ENCODE measurements at regions not wholly inside any gene's neighbourhood (a gene's known extent, or its start where the extent isn't known, plus 50 kb on each side); places are given as distances from the start of the nearest gene placed in this dataset.

- Histone ChIP-seq H3K4me3 (replicated peaks; ENCODE audit: insufficient read depth, low read length) (no peak overlapping the region), H3K27me3 (ENCODE audit: insufficient read depth, poor library complexity, severe bottlenecking) (no peaks in the 10 kb centered on the region), H3K27ac (replicated peaks) (no peak overlapping the region)
- no peak for DNase-seq (ENCODE audit: low read depth in 1 of 2, low spot score in 1 of 2)
- TF ChIP-seq SPI1 (IDR thresholded peaks at IDR 0.05; ENCODE audit: borderline replicate concordance, low read depth) (no peak), CTCF (IDR thresholded peaks at IDR 0.05; ENCODE audit: insufficient read depth, low read length) (no peak), REST (IDR thresholded peaks at IDR 0.05; ENCODE audit: insufficient replicate concordance, low read depth) (no peak), GABPA (IDR thresholded peaks at IDR 0.05; ENCODE audit: low read depth) (no peak), POLR2AphosphoS5 (IDR thresholded peaks at IDR 0.05; ENCODE audit: low read depth) (no peak)
These were observed 216.4 kb upstream of the NECTIN3 start for GRCh38 chr3:110855207-110855606.

DNA sequence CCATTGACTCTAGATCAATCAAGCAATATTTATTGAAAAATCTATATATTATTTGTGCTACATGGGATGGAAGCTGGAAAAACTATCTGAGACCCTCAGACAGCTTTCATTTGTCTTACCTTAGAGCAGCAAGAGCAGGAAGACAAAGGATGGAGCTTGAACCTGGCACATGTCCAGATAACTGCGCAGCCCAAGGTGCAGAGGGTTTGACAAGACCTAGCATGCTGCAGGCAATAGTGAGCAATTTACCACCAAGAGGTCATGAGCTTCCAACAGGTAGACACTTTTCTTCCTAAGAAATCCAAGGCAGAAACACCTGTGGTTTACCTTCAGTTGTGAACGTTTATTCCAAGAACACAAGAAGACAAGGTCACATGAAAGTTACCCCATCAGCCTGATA, 214.7 kb upstream of the NECTIN3 start:
- Histone ChIP-seq H3K27ac (replicated peaks) (no peak overlapping the region), H3K27me3 (ENCODE audit: insufficient read depth, poor library complexity, severe bottlenecking) (no peaks in the 10 kb centered on the region), H3K4me3 (replicated peaks; ENCODE audit: insufficient read depth, low read length) (no peak overlapping the region)
- TF ChIP-seq GABPA (IDR thresholded peaks at IDR 0.05; ENCODE audit: low read depth) (no peak), SPI1 (IDR thresholded peaks at IDR 0.05; ENCODE audit: borderline replicate concordance, low read depth) (no peak), CTCF (IDR thresholded peaks at IDR 0.05; ENCODE audit: insufficient read depth, low read length) (no peak), REST (IDR thresholded peaks at IDR 0.05; ENCODE audit: insufficient replicate concordance, low read depth) (no peak), POLR2AphosphoS5 (IDR thresholded peaks at IDR 0.05; ENCODE audit: low read depth) (no peak)
- DNase-seq (ENCODE audit: low read depth in 1 of 2, low spot score in 1 of 2): no peak

DNA sequence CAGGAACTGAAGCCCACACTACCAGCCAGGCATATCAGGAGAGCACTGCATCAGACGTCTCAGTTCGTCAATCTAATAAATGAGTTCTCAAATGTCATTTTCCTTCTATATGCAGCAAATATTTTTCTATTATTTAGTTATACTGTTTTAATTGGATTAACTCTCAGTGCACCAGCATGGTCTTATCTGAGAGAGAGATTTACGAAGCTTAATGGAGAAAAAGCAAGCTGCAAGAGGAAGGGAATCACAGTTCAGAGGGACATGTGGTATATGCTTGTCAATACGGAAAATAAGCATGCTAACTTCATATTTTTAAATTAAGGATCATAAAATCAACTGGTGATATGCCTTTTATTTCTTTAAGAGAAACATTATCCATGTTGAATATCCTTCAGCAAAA, 213.1 kb upstream of the NECTIN3 start:
- no peak overlapping the region for H3K27ac ChIP-seq (replicated peaks)
- no peaks in the 10 kb centered on the region for H3K27me3 ChIP-seq (ENCODE audit: insufficient read depth, poor library complexity, severe bottlenecking)
- H3K4me3 ChIP-seq (replicated peaks; ENCODE audit: insufficient read depth, low read length): no peak overlapping the region
- TF ChIP-seq SPI1 (IDR thresholded peaks at IDR 0.05; ENCODE audit: borderline replicate concordance, low read depth) (no peak), POLR2AphosphoS5 (IDR thresholded peaks at IDR 0.05; ENCODE audit: low read depth) (no peak), REST (IDR thresholded peaks at IDR 0.05; ENCODE audit: insufficient replicate concordance, low read depth) (no peak), GABPA (IDR thresholded peaks at IDR 0.05; ENCODE audit: low read depth) (no peak), CTCF (IDR thresholded peaks at IDR 0.05; ENCODE audit: insufficient read depth, low read length) (no peak)
- DNase-seq (ENCODE audit: low read depth in 1 of 2, low spot score in 1 of 2): no peak
